ENCODE measurements at regions not wholly inside any gene's neighbourhood (a gene's known extent, or its start where the extent isn't known, plus 50 kb on each side); places are given as distances from the start of the nearest gene placed in this dataset.

DNA sequence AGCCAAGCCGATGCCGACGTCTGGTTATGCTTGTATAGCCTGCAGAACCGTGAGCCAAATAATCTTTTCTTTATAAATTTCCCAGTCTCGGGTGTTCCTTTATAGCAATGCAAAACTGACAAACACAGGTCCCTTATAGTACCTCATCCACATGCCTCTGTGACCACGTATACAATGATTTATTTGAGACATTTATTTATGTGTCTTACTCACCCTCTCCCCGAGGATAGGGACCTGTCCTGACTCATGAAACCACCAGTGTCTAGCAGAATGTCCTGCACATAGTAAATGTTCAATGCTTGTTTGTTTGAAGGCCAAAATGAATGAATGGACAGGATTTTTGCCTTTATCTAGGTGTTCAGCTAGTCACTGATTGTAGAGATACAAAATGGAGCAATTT, 147.9 kb upstream of the FZD8 start:
- TF ChIP-seq, protein P1, sequence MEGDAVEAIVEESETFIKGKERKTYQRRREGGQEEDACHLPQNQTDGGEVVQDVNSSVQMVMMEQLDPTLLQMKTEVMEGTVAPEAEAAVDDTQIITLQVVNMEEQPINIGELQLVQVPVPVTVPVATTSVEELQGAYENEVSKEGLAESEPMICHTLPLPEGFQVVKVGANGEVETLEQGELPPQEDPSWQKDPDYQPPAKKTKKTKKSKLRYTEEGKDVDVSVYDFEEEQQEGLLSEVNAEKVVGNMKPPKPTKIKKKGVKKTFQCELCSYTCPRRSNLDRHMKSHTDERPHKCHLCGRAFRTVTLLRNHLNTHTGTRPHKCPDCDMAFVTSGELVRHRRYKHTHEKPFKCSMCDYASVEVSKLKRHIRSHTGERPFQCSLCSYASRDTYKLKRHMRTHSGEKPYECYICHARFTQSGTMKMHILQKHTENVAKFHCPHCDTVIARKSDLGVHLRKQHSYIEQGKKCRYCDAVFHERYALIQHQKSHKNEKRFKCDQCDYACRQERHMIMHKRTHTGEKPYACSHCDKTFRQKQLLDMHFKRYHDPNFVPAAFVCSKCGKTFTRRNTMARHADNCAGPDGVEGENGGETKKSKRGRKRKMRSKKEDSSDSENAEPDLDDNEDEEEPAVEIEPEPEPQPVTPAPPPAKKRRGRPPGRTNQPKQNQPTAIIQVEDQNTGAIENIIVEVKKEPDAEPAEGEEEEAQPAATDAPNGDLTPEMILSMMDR (IDR thresholded peaks at IDR 0.05) = no peak
- TF ChIP-seq POLR2AphosphoS5 (IDR thresholded peaks at IDR 0.05) = no peak

Data from upper lobe of left lung (tissue), 4 donors.